Loucy (cell line): ENCODE measurements at regions not wholly inside any gene's neighbourhood (a gene's known extent, or its start where the extent isn't known, plus 50 kb on each side); places are given as distances from the start of the nearest gene placed in this dataset.

ENCODE experiments used
- H2AFZ ChIP-seq: fragments of 200-600 bp; sonication (generic); 2 replicates; pipeline ENCODE4 v1.6.0; 2016; ENCODE audit warnings: antibody characterized with exemption, mild to moderate bottlenecking, low read length, moderate library complexity
- H3F3A ChIP-seq: fragments of 200-600 bp; 2 replicates; pipeline ENCODE4 v1.6.0; 2016; ENCODE audit warnings: antibody characterized with exemption, low read depth, mild to moderate bottlenecking
- H3K27me3 ChIP-seq: fragments of 200-600 bp; sonication (generic); 2 replicates; pipeline ENCODE4 v1.6.1; 2014; ENCODE audit warnings: low read length, mild to moderate bottlenecking; ENCODE audit not compliant: insufficient read depth, poor library complexity, severe bottlenecking
- H3K36me3 ChIP-seq: fragments of 200-600 bp; sonication (generic); 2 replicates; pipeline ENCODE4 v1.6.1; 2016; ENCODE audit warnings: low read length; ENCODE audit not compliant: insufficient read depth
- H3K4me1 ChIP-seq: fragments of 200-600 bp; sonication (generic); 2 replicates; pipeline ENCODE4 v1.5.1; 2014; ENCODE audit warnings: low read length, mild to moderate bottlenecking; ENCODE audit not compliant: insufficient read depth, poor library complexity, severe bottlenecking
- H3K4me2 ChIP-seq: fragments of 200-600 bp; sonication (generic); 2 replicates; pipeline ENCODE4 v1.6.0; 2014; ENCODE audit warnings: antibody characterized with exemption, low read length, low read depth, mild to moderate bottlenecking; ENCODE audit not compliant: poor library complexity, severe bottlenecking
- H3K4me3 ChIP-seq: fragments of 200-600 bp; sonication (generic); 2 replicates; pipeline ENCODE4 v1.5.1; 2014; ENCODE audit warnings: low read length, mild to moderate bottlenecking, mixed read lengths; ENCODE audit not compliant: poor library complexity, severe bottlenecking
- H3K79me2 ChIP-seq: fragments of 200-600 bp; sonication (generic); 2 replicates; pipeline ENCODE4 v1.6.1; 2014; ENCODE audit warnings: low read length; ENCODE audit not compliant: insufficient read depth
- H3K9ac ChIP-seq: fragments of 200-600 bp; sonication (generic); 2 replicates; pipeline ENCODE4 v1.6.0; 2014; ENCODE audit warnings: mild to moderate bottlenecking, low read depth, low read length, moderate library complexity; ENCODE audit not compliant: poor library complexity, severe bottlenecking
- H3K9me2 ChIP-seq: fragments of 200-600 bp; sonication (generic); replicated peaks from 2 replicates; pipeline ENCODE4 v1.6.1; 2016; ENCODE audit warnings: low read depth, low read length, mixed read lengths
- H3K9me3 ChIP-seq: fragments of 200-600 bp; sonication (generic); 2 replicates; pipeline ENCODE4 v1.6.1; 2014; ENCODE audit warnings: mild to moderate bottlenecking, antibody characterized with exemption, low read length, low read depth; ENCODE audit not compliant: insufficient read depth
- H4K20me1 ChIP-seq: fragments of 200-600 bp; sonication (generic); 2 replicates; pipeline ENCODE4 v1.6.0; 2014; ENCODE audit warnings: antibody characterized with exemption, low read length, mild to moderate bottlenecking; ENCODE audit not compliant: insufficient read depth, poor library complexity, severe bottlenecking
- EZH2phosphoT487 ChIP-seq: fragments of 200-600 bp; IDR thresholded peaks from 2 replicates; pipeline ENCODE4 v1.6.1; 2018; ENCODE audit warnings: antibody characterized with exemption, mild to moderate bottlenecking, moderate library complexity, borderline replicate concordance
- TF ChIP-seq, protein P1 (sequence below): fragments of 200-600 bp; sonication (generic); conservative IDR thresholded peaks from 2 replicates; pipeline ENCODE4 v1.5.1; 2014; ENCODE audit warnings: mild to moderate bottlenecking, antibody characterized with exemption, low read length

DNA sequence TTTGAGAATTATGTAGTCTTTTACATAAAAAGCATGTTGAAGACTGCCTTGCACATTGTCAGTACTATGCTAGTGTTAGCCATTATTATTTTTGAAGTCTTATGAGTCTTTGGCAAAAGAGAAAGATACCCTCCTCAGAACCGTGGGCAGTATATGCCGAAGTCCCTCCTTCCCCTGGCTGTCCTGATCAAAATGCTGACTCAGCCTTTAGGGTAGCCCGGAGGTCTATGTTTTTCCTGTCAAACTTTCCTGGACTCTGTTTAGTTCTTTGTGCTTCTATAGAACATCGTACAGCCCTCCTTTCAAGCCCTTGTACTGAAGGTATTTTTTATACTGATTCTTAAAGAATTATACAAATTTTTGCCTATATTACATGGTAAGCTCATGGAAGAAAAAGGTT lies 264.7 kb upstream of the ATP5MC3 start:
- TF ChIP-seq, protein P1, sequence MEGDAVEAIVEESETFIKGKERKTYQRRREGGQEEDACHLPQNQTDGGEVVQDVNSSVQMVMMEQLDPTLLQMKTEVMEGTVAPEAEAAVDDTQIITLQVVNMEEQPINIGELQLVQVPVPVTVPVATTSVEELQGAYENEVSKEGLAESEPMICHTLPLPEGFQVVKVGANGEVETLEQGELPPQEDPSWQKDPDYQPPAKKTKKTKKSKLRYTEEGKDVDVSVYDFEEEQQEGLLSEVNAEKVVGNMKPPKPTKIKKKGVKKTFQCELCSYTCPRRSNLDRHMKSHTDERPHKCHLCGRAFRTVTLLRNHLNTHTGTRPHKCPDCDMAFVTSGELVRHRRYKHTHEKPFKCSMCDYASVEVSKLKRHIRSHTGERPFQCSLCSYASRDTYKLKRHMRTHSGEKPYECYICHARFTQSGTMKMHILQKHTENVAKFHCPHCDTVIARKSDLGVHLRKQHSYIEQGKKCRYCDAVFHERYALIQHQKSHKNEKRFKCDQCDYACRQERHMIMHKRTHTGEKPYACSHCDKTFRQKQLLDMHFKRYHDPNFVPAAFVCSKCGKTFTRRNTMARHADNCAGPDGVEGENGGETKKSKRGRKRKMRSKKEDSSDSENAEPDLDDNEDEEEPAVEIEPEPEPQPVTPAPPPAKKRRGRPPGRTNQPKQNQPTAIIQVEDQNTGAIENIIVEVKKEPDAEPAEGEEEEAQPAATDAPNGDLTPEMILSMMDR: no peak
- TF ChIP-seq EZH2phosphoT487: no peak
- H3K9ac ChIP-seq: no peak overlapping the region

DNA sequence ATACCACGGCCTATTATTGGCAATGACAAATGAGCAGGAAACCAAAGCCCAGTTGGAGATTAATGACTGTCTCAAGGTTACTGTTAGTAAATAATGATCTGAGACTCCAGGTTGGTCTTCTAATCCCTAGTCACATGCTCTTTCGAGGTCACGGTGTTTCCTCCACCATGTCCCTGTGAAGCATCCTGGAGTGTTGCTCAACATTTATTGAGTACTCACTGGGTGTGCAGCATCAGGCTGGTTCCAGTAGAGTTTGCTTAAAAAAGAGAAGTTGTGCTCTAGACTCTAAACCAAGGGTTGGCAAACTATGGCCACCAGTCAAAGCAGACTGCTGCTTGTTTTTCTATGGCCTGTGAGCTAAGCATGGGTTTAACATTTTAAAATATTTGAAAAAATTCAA lies 263.8 kb upstream of the ATP5MC3 start:
- Histone ChIP-seq H3K4me3 (no peak overlapping the region), H3K4me2 (no peak overlapping the region), H3F3A (no peaks in the 10 kb centered on the region), H3K9me2 (no peaks in the 10 kb centered on the region), H3K36me3 (no peaks in the 10 kb centered on the region), H3K4me1 (peaks cover 12% of the 10 kb centered on the region), H3K79me2 (no peaks in the 10 kb centered on the region), H4K20me1 (no peaks in the 10 kb centered on the region), H2AFZ (no peak overlapping the region), H3K9ac (no peak overlapping the region), H3K27me3 (no peaks in the 10 kb centered on the region), H3K9me3 (no peaks in the 10 kb centered on the region)
- TF ChIP-seq EZH2phosphoT487: no peak
- TF ChIP-seq, protein P1: no peak

More for the DNA sequence above, 264.7 kb upstream of the ATP5MC3 start:
- H4K20me1 ChIP-seq: no peaks in the 10 kb centered on the region
- H3K4me1 ChIP-seq: peaks cover 16% of the 10 kb centered on the region
- H3K9me3 ChIP-seq: no peaks in the 10 kb centered on the region
- H3K9me2 ChIP-seq: no peaks in the 10 kb centered on the region
- no peaks in the 10 kb centered on the region for H3K36me3 ChIP-seq
- H3K79me2 ChIP-seq: no peaks in the 10 kb centered on the region
- H3K4me3 ChIP-seq: no peak overlapping the region
- H2AFZ ChIP-seq: no peak overlapping the region
- H3K4me2 ChIP-seq: no peak overlapping the region
- no peaks in the 10 kb centered on the region for H3F3A ChIP-seq
- H3K27me3 ChIP-seq: no peaks in the 10 kb centered on the region

DNA sequence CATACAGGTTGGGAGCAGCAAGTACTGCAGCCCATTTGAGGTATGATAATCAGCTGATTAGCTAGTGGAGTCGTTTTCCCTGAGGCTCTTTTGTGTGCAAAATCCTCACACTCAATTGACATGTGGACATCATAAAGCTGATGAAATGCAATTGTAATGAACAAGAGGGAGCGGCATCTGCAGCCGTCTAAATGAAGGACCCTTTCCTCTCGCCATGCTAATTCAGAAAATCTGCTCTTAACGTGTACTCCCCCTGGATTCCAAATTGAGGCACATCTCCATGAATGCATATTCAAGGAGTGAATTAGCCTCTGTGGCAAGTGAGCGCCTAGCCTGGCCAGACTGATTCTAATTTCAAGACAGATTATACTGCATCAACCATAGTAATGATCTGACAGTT lies 260.9 kb upstream of the ATP5MC3 start:
- Histone ChIP-seq H3K9me2 (no peaks in the 10 kb centered on the region), H3K79me2 (no peaks in the 10 kb centered on the region), H3K36me3 (no peaks in the 10 kb centered on the region), H4K20me1 (no peaks in the 10 kb centered on the region), H2AFZ (no peak overlapping the region), H3K27me3 (no peaks in the 10 kb centered on the region), H3K4me2 (no peak overlapping the region), H3K9ac (no peak overlapping the region), H3K4me3 (no peak overlapping the region), H3K4me1 (peaks cover 7% of the 10 kb centered on the region), H3F3A (no peaks in the 10 kb centered on the region), H3K9me3 (no peaks in the 10 kb centered on the region)
- TF ChIP-seq EZH2phosphoT487: no peak
- TF ChIP-seq, protein P1: no peak
